Smooth muscle cell (in vitro differentiated cells): ENCODE measurements at regions not wholly inside any gene's neighbourhood (a gene's known extent, or its start where the extent isn't known, plus 50 kb on each side); places are given as distances from the start of the nearest gene placed in this dataset.

Source experiments
- DNase-seq: peaks from one replicate; lab custom pipeline; 2025; ENCODE audit not compliant: unreplicated experiment; lab: John Stamatoyannopoulos, UW
- H2AFZ ChIP-seq: fragments of 200-600 bp; sonication (generic); 2 replicates; pipeline ENCODE4 v1.6.0; 2016; ENCODE audit warnings: antibody characterized with exemption, low read depth, mild to moderate bottlenecking
- H3F3A ChIP-seq: fragments of 200-600 bp; sonication (generic); 2 replicates; pipeline ENCODE4 v1.6.0; 2017; ENCODE audit warnings: antibody characterized with exemption, low read depth
- H3K27ac ChIP-seq: fragments of 200-600 bp; sonication (generic); 2 replicates; pipeline ENCODE4 v1.5.1; 2016; ENCODE audit warnings: low read depth, mild to moderate bottlenecking
- H3K27me3 ChIP-seq: fragments of 200-600 bp; sonication (generic); 2 replicates; pipeline ENCODE4 v1.6.1; 2016; ENCODE audit warnings: low read depth, mild to moderate bottlenecking
- H3K36me3 ChIP-seq: fragments of 200-600 bp; sonication (generic); 2 replicates; pipeline ENCODE4 v1.5.1; 2016; ENCODE audit warnings: low read depth
- H3K4me1 ChIP-seq: fragments of 200-600 bp; sonication (generic); 2 replicates; pipeline ENCODE4 v1.5.1; 2016; ENCODE audit warnings: low read depth
- H3K4me2 ChIP-seq: fragments of 200-600 bp; sonication (generic); 2 replicates; pipeline ENCODE4 v1.6.0; 2016; ENCODE audit warnings: mild to moderate bottlenecking
- H3K4me3 ChIP-seq: fragments of 200-600 bp; sonication (generic); 2 replicates; pipeline ENCODE4 v1.5.1; 2016; ENCODE audit warnings: mild to moderate bottlenecking
- H3K79me2 ChIP-seq: fragments of 200-600 bp; sonication (generic); 2 replicates; pipeline ENCODE4 v1.6.0; 2016; ENCODE audit warnings: low read depth, mild to moderate bottlenecking
- H3K9ac ChIP-seq: fragments of 200-600 bp; sonication (generic); 2 replicates; pipeline ENCODE4 v1.6.0; 2016; ENCODE audit warnings: low read depth
- H3K9me3 ChIP-seq: fragments of 200-600 bp; sonication (generic); replicated peaks from 2 replicates; pipeline ENCODE4 v1.5.1; 2016; ENCODE audit warnings: low read depth
- H4K20me1 ChIP-seq: fragments of 200-600 bp; sonication (generic); 2 replicates; pipeline ENCODE4 v1.6.0; 2016; ENCODE audit warnings: low read depth
- CTCF ChIP-seq: fragments of 200-600 bp; sonication (generic); IDR thresholded peaks from 2 replicates; pipeline ENCODE4 v1.5.1; 2017; ENCODE audit warnings: borderline replicate concordance, mild to moderate bottlenecking, antibody characterized with exemption; ENCODE audit not compliant: insufficient read depth, poor library complexity, severe bottlenecking
- WGBS: methylation state at CpG from one replicate; pipeline ENCODE4 v1.1.7; 2016; ENCODE audit warnings: low lambda C conversion rate; 5-methylcytosine and 5-hydroxymethylcytosine counted together

GRCh38 chr6:170051229-170052172 lies 239.4 kb downstream of the DLL1 start:
- no peak for TF ChIP-seq CTCF
- Histone ChIP-seq H3K27ac (no peak overlapping the region), H3K36me3 (no peaks in the 10 kb centered on the region), H3K9ac (no peak overlapping the region), H3K4me3 (no peak overlapping the region), H3K4me1 (no peaks in the 10 kb centered on the region), H3K9me3 (no peaks in the 10 kb centered on the region), H3K27me3 (no peaks in the 10 kb centered on the region), H3F3A (no peaks in the 10 kb centered on the region), H4K20me1 (no peaks in the 10 kb centered on the region), H3K79me2 (no peaks in the 10 kb centered on the region), H3K4me2 (no peak overlapping the region), H2AFZ (no peak overlapping the region)
- no peak for DNase-seq
- WGBS = 95% methylated on average over 30 of the region's 30 CpGs

- Histone ChIP-seq H3K9ac (no peak overlapping the region), H3K27me3 (no peaks in the 10 kb centered on the region), H3K4me1 (no peaks in the 10 kb centered on the region), H3K36me3 (no peaks in the 10 kb centered on the region), H2AFZ (no peak overlapping the region), H3K4me2 (no peak overlapping the region), H3K27ac (no peak overlapping the region), H3F3A (no peaks in the 10 kb centered on the region), H3K9me3 (no peaks in the 10 kb centered on the region), H3K4me3 (no peak overlapping the region), H3K79me2 (no peaks in the 10 kb centered on the region), H4K20me1 (no peaks in the 10 kb centered on the region)
- no peak for DNase-seq
- WGBS = 96% methylated on average over 15 of the region's 15 CpGs
- no peak for TF ChIP-seq CTCF
Measured at GRCh38 chr6:170050591-170051041, 240.3 kb downstream of the DLL1 start.

- Histone ChIP-seq H3K4me2 (peak overlapping the region; percentile 53), H3K9ac (no peak overlapping the region), H4K20me1 (no peaks in the 10 kb centered on the region), H3F3A (no peaks in the 10 kb centered on the region), H2AFZ (no peak overlapping the region), H3K9me3 (no peaks in the 10 kb centered on the region), H3K27me3 (no peaks in the 10 kb centered on the region), H3K4me1 (no peaks in the 10 kb centered on the region), H3K27ac (peak overlapping the region; percentile 61), H3K36me3 (no peaks in the 10 kb centered on the region), H3K4me3 (no peak overlapping the region), H3K79me2 (no peaks in the 10 kb centered on the region)
- peak; percentile 11 for DNase-seq
- 71% methylated on average over 35 of the region's 38 CpGs for WGBS
- no peak for TF ChIP-seq CTCF
Measured at GRCh38 chr6:170049641-170050561, 241.0 kb downstream of the DLL1 start.
